ENCODE measurements at regions not wholly inside any gene's neighbourhood (a gene's known extent, or its start where the extent isn't known, plus 50 kb on each side); places are given as distances from the start of the nearest gene placed in this dataset.

DNA sequence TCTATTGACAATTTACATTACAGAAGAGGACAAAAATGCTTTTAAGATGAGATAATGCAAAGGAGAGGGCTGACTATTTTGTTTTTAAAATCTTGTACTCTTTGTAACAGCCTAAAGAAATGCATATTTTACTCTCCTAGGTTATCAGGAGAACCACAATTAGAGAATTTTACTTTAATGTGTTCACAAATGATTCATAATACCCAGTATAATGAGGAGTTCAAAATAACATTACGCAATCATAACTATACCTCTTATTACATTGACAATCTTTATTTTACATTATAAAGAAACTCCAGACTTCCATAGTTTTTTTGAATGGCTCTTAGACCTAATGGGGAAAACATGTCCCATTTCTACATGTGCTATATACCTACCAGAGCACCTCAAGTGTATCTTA is 1089.7 kb downstream of the PCDH17 start:
- TF ChIP-seq TAF1 (IDR thresholded peaks at IDR 0.05; ENCODE audit: low read depth, low read length) (no peak), POLR2A (IDR thresholded peaks at IDR 0.05; ENCODE audit: low read depth, low read length) (no peak), POLR2AphosphoS5 (IDR thresholded peaks at IDR 0.05; ENCODE audit: low read depth, low read length) (no peak), SPI1 (IDR thresholded peaks at IDR 0.05; ENCODE audit: low read depth, low read length) (no peak), PAX5 (IDR thresholded peaks at IDR 0.05; ENCODE audit: insufficient read depth, low read length, severe bottlenecking) (no peak), POU2F2 (IDR thresholded peaks at IDR 0.05; ENCODE audit: low read depth, low read length) (no peak)

Data from GM12891 (cell line).